Sigmoid colon (tissue), 6 donors: ENCODE measurements at regions not wholly inside any gene's neighbourhood (a gene's known extent, or its start where the extent isn't known, plus 50 kb on each side); places are given as distances from the start of the nearest gene placed in this dataset.

Experiments used
- DNase-seq: peaks from one replicate; pipeline ENCODE4 v3.0.0-alpha.2; 2019
- H3K27ac ChIP-seq, 4 donors: fragments of 200-600 bp; sonication (generic); one replicate each; pipeline ENCODE4 v1.5.1; 2016 to 2019; ENCODE audit warnings: mild to moderate bottlenecking in 1 of 4
- H3K27me3 ChIP-seq, 3 donors: fragments of 200-600 bp; sonication (generic); one replicate each; pipeline ENCODE4 v1.5.1; 2019; ENCODE audit warnings: mild to moderate bottlenecking in 1 of 3
- H3K36me3 ChIP-seq, 4 donors: fragments of 200-600 bp; sonication (generic); one replicate each; pipeline ENCODE4 v1.5.1; 2016 to 2019
- H3K4me1 ChIP-seq, 4 donors: fragments of 200-600 bp; sonication (generic); one replicate each; pipeline ENCODE4 v1.5.1; 2017 to 2019
- H3K4me3 ChIP-seq, 4 donors: fragments of 200-600 bp; sonication (generic); one replicate each; pipeline ENCODE4 v1.5.1; 2017 to 2019; ENCODE audit warnings: mild to moderate bottlenecking in 2 of 4, moderate library complexity in 1 of 4
- H3K9me3 ChIP-seq, 4 donors: fragments of 200-600 bp in 3 of 4; sonication (generic) in 3 of 4; one replicate each; pipeline versions ENCODE4 v1.5.1 to v1.6.1; 2013 to 2019
- CTCF ChIP-seq, 4 experiments: fragments of 450-650 bp in 3 of 4; fragments of 200-600 bp in 1 of 4; IDR thresholded peaks; one replicate each; pipeline ENCODE4 v1.5.1; 2016 to 2019; ENCODE audit warnings: antibody characterized with exemption in 4 of 4, mild to moderate bottlenecking in 3 of 4, moderate library complexity in 2 of 4
- EP300 ChIP-seq, 4 donors: sonication (generic); formaldehyde crosslinking; IDR thresholded peaks; one replicate each; pipeline ENCODE4 v1.6.1; 2017; ENCODE audit warnings: antibody characterized with exemption in 4 of 4
- POLR2A ChIP-seq, 2 donors: fragments of 450-650 bp; IDR thresholded peaks; one replicate each; pipeline ENCODE4 v1.6.1; 2016; ENCODE audit warnings: antibody characterized with exemption in 2 of 2, mild to moderate bottlenecking in 2 of 2, moderate library complexity in 2 of 2
- POLR2AphosphoS5 ChIP-seq, 4 donors: sonication (generic); formaldehyde crosslinking; IDR thresholded peaks; one replicate each; pipeline ENCODE4 v1.6.1; 2017; ENCODE audit warnings: antibody characterized with exemption in 4 of 4
- WGBS, 2 donors: extraction: QIAGEN DNeasy Blood & Tissue Kit; methylation state at CpG; one replicate each; pipeline ENCODE4 v1.1.7; 2013; 5-methylcytosine and 5-hydroxymethylcytosine counted together
- intact Hi-C: fragments of 100-400 bp; cut with DNase I; formaldehyde crosslinking; loops from one replicate; pipeline ENCODE4 v1.15.1; 2023
- donor health status: healthy with polysubstance abuse.
- donor health status: healthy.

- Histone ChIP-seq H3K4me1 (peaks cover 0 to 14% (median 10%) of the 10 kb centered on the region in 4 donors), H3K9me3 (no peaks in the 10 kb centered on the region), H3K4me3 (no peak overlapping the region), H3K36me3 (no peaks in the 10 kb centered on the region), H3K27me3 (no peaks in the 10 kb centered on the region), H3K27ac (no peak overlapping the region)
- no peak for DNase-seq
- intact Hi-C loops = no loop called here
- 68 to 85% methylated on average over 3 of the region's 3 CpGs for WGBS, 2 donors
- TF ChIP-seq POLR2AphosphoS5 (IDR thresholded peaks at IDR 0.05) = no peak
- TF ChIP-seq CTCF (IDR thresholded peaks at IDR 0.05) = no peak
- no peak for TF ChIP-seq POLR2A (IDR thresholded peaks at IDR 0.05)
- no peak for TF ChIP-seq EP300 (IDR thresholded peaks at IDR 0.05)
Observed at GRCh38 chr1:157404063-157404501, 148.2 kb downstream of the FCRL5 start.

GRCh38 chr1:157403608-157404007, 148.7 kb downstream of the FCRL5 start:
- no peak for DNase-seq
- Histone ChIP-seq H3K27me3 (no peaks in the 10 kb centered on the region), H3K27ac (no peak overlapping the region), H3K4me1 (peaks cover 0 to 14% (median 10%) of the 10 kb centered on the region in 4 donors), H3K9me3 (no peaks in the 10 kb centered on the region), H3K36me3 (no peaks in the 10 kb centered on the region), H3K4me3 (no peak overlapping the region)
- 56 to 72% methylated on average over 1 of the region's 1 CpG for WGBS, 2 donors
- no peak for TF ChIP-seq EP300 (IDR thresholded peaks at IDR 0.05)
- no peak for TF ChIP-seq POLR2A (IDR thresholded peaks at IDR 0.05)
- no peak for TF ChIP-seq POLR2AphosphoS5 (IDR thresholded peaks at IDR 0.05)
- TF ChIP-seq CTCF (IDR thresholded peaks at IDR 0.05) = no peak
- intact Hi-C loops = no loop called here

- H3K27ac ChIP-seq = no peak overlapping the region
- intact Hi-C loops = no loop called here
- WGBS, 2 donors = 32 to 63% methylated on average over 6 of the region's 6 CpGs
- no peak for TF ChIP-seq POLR2AphosphoS5 (IDR thresholded peaks at IDR 0.05)
- TF ChIP-seq EP300 (IDR thresholded peaks at IDR 0.05) = no peak
- no peaks in the 10 kb centered on the region for H3K9me3 ChIP-seq
- no peak overlapping the region for H3K4me3 ChIP-seq
- no peaks in the 10 kb centered on the region for H3K36me3 ChIP-seq
- no peak for DNase-seq
- peaks cover 0 to 14% (median 10%) of the 10 kb centered on the region in 4 donors for H3K4me1 ChIP-seq
- no peaks in the 10 kb centered on the region for H3K27me3 ChIP-seq
Observed at GRCh38 chr1:157403203-157403602, 149.1 kb downstream of the FCRL5 start.

GRCh38 chr1:157400766-157401165, 151.5 kb downstream of the FCRL5 start:
- TF ChIP-seq CTCF (IDR thresholded peaks at IDR 0.05) (no peak), POLR2AphosphoS5 (IDR thresholded peaks at IDR 0.05) (no peak), EP300 (IDR thresholded peaks at IDR 0.05) (no peak), POLR2A (IDR thresholded peaks at IDR 0.05) (no peak)
- DNase-seq = no peak

GRCh38 chr1:157399984-157400382, 152.3 kb downstream of the FCRL5 start:
- 58 to 67% methylated on average over 1 of the region's 1 CpG for WGBS, 2 donors
- Histone ChIP-seq H3K9me3 (no peaks in the 10 kb centered on the region), H3K36me3 (no peaks in the 10 kb centered on the region), H3K27me3 (no peaks in the 10 kb centered on the region), H3K4me3 (no peak overlapping the region), H3K4me1 (peaks cover 0 to 14% (median 10%) of the 10 kb centered on the region in 4 donors), H3K27ac (no peak overlapping the region)
- no peak for DNase-seq
- intact Hi-C loops = no loop called here
- no peak for TF ChIP-seq POLR2AphosphoS5 (IDR thresholded peaks at IDR 0.05)
- TF ChIP-seq EP300 (IDR thresholded peaks at IDR 0.05) = no peak

More at GRCh38 chr1:157400766-157401165, 151.5 kb downstream of the FCRL5 start:
- WGBS, 2 donors = 62 to 68% methylated on average over 6 of the region's 6 CpGs
- no peaks in the 10 kb centered on the region for H3K9me3 ChIP-seq
- H3K27me3 ChIP-seq = no peaks in the 10 kb centered on the region
- intact Hi-C loops = no loop called here
- peaks cover 0 to 14% (median 10%) of the 10 kb centered on the region in 4 donors for H3K4me1 ChIP-seq
- H3K4me3 ChIP-seq = no peak overlapping the region
- no peaks in the 10 kb centered on the region for H3K36me3 ChIP-seq
- H3K27ac ChIP-seq = no peak overlapping the region

GRCh38 chr1:157399343-157399983, 152.9 kb downstream of the FCRL5 start:
- intact Hi-C loops = no loop called here
- Histone ChIP-seq H3K36me3 (no peaks in the 10 kb centered on the region), H3K27ac (no peak overlapping the region), H3K27me3 (no peaks in the 10 kb centered on the region), H3K4me3 (no peak overlapping the region), H3K4me1 (peaks cover 0 to 14% (median 10%) of the 10 kb centered on the region in 4 donors), H3K9me3 (no peaks in the 10 kb centered on the region)
- WGBS, 2 donors = 66 to 70% methylated on average over 3 of the region's 3 CpGs
- TF ChIP-seq POLR2A (IDR thresholded peaks at IDR 0.05) (no peak), EP300 (IDR thresholded peaks at IDR 0.05) (no peak), CTCF (IDR thresholded peaks at IDR 0.05) (no peak), POLR2AphosphoS5 (IDR thresholded peaks at IDR 0.05) (no peak)
- DNase-seq = no peak
